ENCODE measurements at regions not wholly inside any gene's neighbourhood (a gene's known extent, or its start where the extent isn't known, plus 50 kb on each side); places are given as distances from the start of the nearest gene placed in this dataset.

GRCh38 chr5:109951348-109951747 lies 261.6 kb downstream of the MAN2A1 start:
- no peak for TF ChIP-seq CTCF (IDR thresholded peaks at IDR 0.05; ENCODE audit: poor library complexity)
- TF ChIP-seq EZH2phosphoT487 (IDR thresholded peaks at IDR 0.05; ENCODE audit: low read depth, severe bottlenecking, unreplicated experiment) = no peak
- TF ChIP-seq EZH2 (IDR thresholded peaks at IDR 0.05; ENCODE audit: borderline replicate concordance) = no peak

All from hepatocyte (in vitro differentiated cells).